HepG2 (cell line): ENCODE measurements at regions not wholly inside any gene's neighbourhood (a gene's known extent, or its start where the extent isn't known, plus 50 kb on each side); places are given as distances from the start of the nearest gene placed in this dataset.

Source experiments
- CENPX ChIP-seq: sonication (generic); formaldehyde crosslinking; IDR thresholded peaks from 2 replicates; pipeline ENCODE4 v1.9.0; 2021; ENCODE audit warnings: mild to moderate bottlenecking, missing genetic modification reagents, moderate library complexity
- ESRRA ChIP-seq: sonication (generic); formaldehyde crosslinking; IDR thresholded peaks from 2 replicates; pipeline ENCODE4 v1.5.1; 2020; ENCODE audit warnings: mild to moderate bottlenecking, low read depth, missing genetic modification reagents
- ETV5 ChIP-seq: IDR thresholded peaks from 2 replicates; pipeline ENCODE4 v1.6.1; 2018; ENCODE audit warnings: missing biosample characterization, missing genetic modification reagents, inconsistent platforms, borderline replicate concordance
- NCOA2 ChIP-seq: sonication (generic); formaldehyde crosslinking; IDR thresholded peaks from 2 replicates; pipeline ENCODE4 v1.8.0; 2022; ENCODE audit warnings: inconsistent platforms
- RARA ChIP-seq: IDR thresholded peaks from 2 replicates; pipeline ENCODE4 v1.6.1; 2016; ENCODE audit warnings: missing genetic modification reagents, missing compliant biosample characterization
- RELA ChIP-seq: sonication (generic); formaldehyde crosslinking; IDR thresholded peaks from 2 replicates; pipeline ENCODE4 v1.4.0; 2020; ENCODE audit warnings: missing genetic modification reagents
- ZNF33B ChIP-seq: sonication (generic); formaldehyde crosslinking; IDR thresholded peaks from 2 replicates; pipeline ENCODE4 v1.5.1; 2020; ENCODE audit warnings: mild to moderate bottlenecking, missing genetic modification reagents
- ZNF574 ChIP-seq: sonication (generic); formaldehyde crosslinking; IDR thresholded peaks from 2 replicates; pipeline ENCODE4 v1.4.0; 2020; ENCODE audit warnings: missing genetic modification reagents
- ZNF709 ChIP-seq: sonication (generic); formaldehyde crosslinking; IDR thresholded peaks from 2 replicates; pipeline ENCODE4 v1.5.0; 2020; ENCODE audit warnings: mild to moderate bottlenecking, missing genetic modification reagents
- TF ChIP-seq, protein P1 (sequence below): sonication (generic); formaldehyde crosslinking; IDR thresholded peaks from 2 replicates; pipeline ENCODE4 v1.5.0; 2020; ENCODE audit warnings: mild to moderate bottlenecking, missing genetic modification reagents, moderate library complexity

DNA sequence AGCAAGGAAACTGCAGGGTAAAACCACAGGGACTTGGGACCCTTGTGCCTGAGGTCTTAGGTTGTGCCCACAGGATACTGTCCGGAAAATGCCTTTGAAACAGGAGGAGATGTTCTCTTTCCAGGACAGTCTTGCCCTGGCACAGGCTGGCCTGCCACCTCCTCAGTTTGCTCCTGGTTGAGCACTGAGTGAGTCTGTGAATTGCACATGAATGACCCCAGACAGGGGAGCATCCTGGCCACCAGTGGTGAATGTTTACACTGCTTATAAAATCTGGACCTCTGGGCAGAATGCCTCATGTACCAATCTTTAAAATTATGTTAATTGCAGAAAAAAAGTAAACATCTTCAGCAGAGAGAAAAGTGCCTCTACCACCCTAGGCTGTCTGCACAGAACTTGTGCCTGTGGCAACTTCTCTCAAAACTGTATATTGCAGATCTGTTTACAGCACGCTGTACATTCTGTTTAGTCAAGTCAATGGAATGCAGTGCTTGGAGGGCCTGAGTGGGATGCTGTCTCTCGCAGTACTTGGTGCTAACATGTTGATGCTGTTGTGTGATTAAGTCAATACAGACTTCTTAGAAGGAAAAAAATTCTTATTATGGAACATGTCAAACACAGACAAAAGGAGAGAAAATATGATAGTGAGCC lies 242.1 kb downstream of the SOD2 start:
- TF ChIP-seq ZNF709 (CRISPR knock-in tag) (no peak), RARA (no peak), NCOA2 (no peak), CENPX (CRISPR knock-in tag) (no peak), RELA (no peak), ESRRA (no peak), ZNF33B (CRISPR knock-in tag) (no peak), ETV5 (CRISPR knock-in tag) (no peak), ZNF574 (CRISPR knock-in tag) (no peak)
- TF ChIP-seq, protein P1, sequence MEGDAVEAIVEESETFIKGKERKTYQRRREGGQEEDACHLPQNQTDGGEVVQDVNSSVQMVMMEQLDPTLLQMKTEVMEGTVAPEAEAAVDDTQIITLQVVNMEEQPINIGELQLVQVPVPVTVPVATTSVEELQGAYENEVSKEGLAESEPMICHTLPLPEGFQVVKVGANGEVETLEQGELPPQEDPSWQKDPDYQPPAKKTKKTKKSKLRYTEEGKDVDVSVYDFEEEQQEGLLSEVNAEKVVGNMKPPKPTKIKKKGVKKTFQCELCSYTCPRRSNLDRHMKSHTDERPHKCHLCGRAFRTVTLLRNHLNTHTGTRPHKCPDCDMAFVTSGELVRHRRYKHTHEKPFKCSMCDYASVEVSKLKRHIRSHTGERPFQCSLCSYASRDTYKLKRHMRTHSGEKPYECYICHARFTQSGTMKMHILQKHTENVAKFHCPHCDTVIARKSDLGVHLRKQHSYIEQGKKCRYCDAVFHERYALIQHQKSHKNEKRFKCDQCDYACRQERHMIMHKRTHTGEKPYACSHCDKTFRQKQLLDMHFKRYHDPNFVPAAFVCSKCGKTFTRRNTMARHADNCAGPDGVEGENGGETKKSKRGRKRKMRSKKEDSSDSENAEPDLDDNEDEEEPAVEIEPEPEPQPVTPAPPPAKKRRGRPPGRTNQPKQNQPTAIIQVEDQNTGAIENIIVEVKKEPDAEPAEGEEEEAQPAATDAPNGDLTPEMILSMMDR (CRISPR knock-in tag), result no peak
